IMR-90 (cell line): ENCODE measurements at regions not wholly inside any gene's neighbourhood (a gene's known extent, or its start where the extent isn't known, plus 50 kb on each side); places are given as distances from the start of the nearest gene placed in this dataset.

Experiments
- ATAC-seq: fragments of 200-7000 bp; cut with Tn5 transposase; 2 replicates; pipeline ENCODE4 v1.9.1; 2020; ENCODE audit warnings: low read depth, mild to moderate bottlenecking, moderate library complexity
- BruUV-seq: library from RNA; stranded (reverse); fragments of 400-500 nt; replicated peaks from 2 replicates; lab custom pipeline; 2021; lab: Mats Ljungman, UMichigan
- CTCF ChIA-PET: fragments of 300-600 bp; formaldehyde crosslinking; extraction: SDS; loops from one replicate; lab custom pipeline; 2021; ENCODE audit warnings: antibody characterized with exemption; lab: Yijun Ruan, JAX
- POLR2A ChIA-PET: fragments of 300-600 bp; sonication (Branson Sonifier 250); formaldehyde crosslinking; loops from one replicate; lab custom pipeline; 2022; ENCODE audit warnings: antibody characterized with exemption; ENCODE audit not compliant: unreplicated experiment; lab: Charles Lee
- DNase-seq: peaks from one replicate; pipeline ENCODE4 v3.0.0; 2013
- H2AFZ ChIP-seq: replicated peaks from 2 replicates; pipeline ENCODE3; 2013; ENCODE audit warnings: low read length, mild to moderate bottlenecking; ENCODE audit not compliant: poor library complexity
- H2AK5ac ChIP-seq: 2 replicates; pipeline ENCODE4 v1.6.1; 2013; ENCODE audit warnings: low read depth, low read length, inconsistent platforms
- H2AK9ac ChIP-seq: replicated peaks from 2 replicates; pipeline ENCODE3; 2013; ENCODE audit warnings: mild to moderate bottlenecking, low read depth, low read length, moderate library complexity; ENCODE audit not compliant: poor library complexity
- H2BK120ac ChIP-seq: 2 replicates; pipeline ENCODE4 v1.6.1; 2013; ENCODE audit warnings: low read depth, low read length, inconsistent platforms
- H2BK15ac ChIP-seq: 3 replicates; pipeline ENCODE4 v1.6.1; 2013; ENCODE audit warnings: low read depth, low read length, inconsistent platforms
- H2BK20ac ChIP-seq: 2 replicates; pipeline ENCODE4 v1.6.1; 2013; ENCODE audit warnings: low read depth, mild to moderate bottlenecking, inconsistent platforms, low read length, moderate library complexity
- H2BK5ac ChIP-seq: 2 replicates; pipeline ENCODE4 v1.6.1; 2013; ENCODE audit warnings: mild to moderate bottlenecking, low read depth, low read length, inconsistent platforms; ENCODE audit not compliant: poor library complexity, severe bottlenecking
- H3K14ac ChIP-seq: replicated peaks from 2 replicates; pipeline ENCODE4 v1.6.1; 2013; ENCODE audit warnings: low read depth, low read length, inconsistent platforms
- H3K18ac ChIP-seq: 2 replicates; pipeline ENCODE4 v1.6.1; 2013; ENCODE audit warnings: low read depth, low read length, control low read depth
- H3K23ac ChIP-seq: 2 replicates; pipeline ENCODE4 v1.6.1; 2013; ENCODE audit warnings: low read depth, low read length, inconsistent platforms
- H3K27ac ChIP-seq: 2 replicates; pipeline ENCODE4 v1.5.1; 2013; ENCODE audit warnings: mild to moderate bottlenecking, control low read depth, low read length; ENCODE audit not compliant: insufficient read depth
- H3K27me3 ChIP-seq: 2 replicates; pipeline ENCODE4 v1.6.1; 2013; ENCODE audit warnings: low read length; ENCODE audit not compliant: control insufficient read depth, insufficient read depth
- H3K36me3 ChIP-seq: 2 replicates; pipeline ENCODE4 v1.6.1; 2013; ENCODE audit warnings: low read length, mixed read lengths; ENCODE audit not compliant: control insufficient read depth, insufficient read depth
- H3K4ac ChIP-seq: 2 replicates; pipeline ENCODE4 v1.6.1; 2013; ENCODE audit warnings: low read depth, low read length, inconsistent platforms
- H3K4me1 ChIP-seq: 2 replicates; pipeline ENCODE4 v1.6.1; 2013; ENCODE audit warnings: low read length, mixed read lengths; ENCODE audit not compliant: control insufficient read depth, insufficient read depth
- H3K4me2 ChIP-seq: 2 replicates; pipeline ENCODE4 v1.6.1; 2013; ENCODE audit warnings: low read depth, mild to moderate bottlenecking, control low read depth, low read length, moderate library complexity
- H3K4me3 ChIP-seq: 2 replicates; pipeline ENCODE4 v1.5.1; 2013; ENCODE audit warnings: low read depth, mild to moderate bottlenecking, control low read depth, low read length, moderate library complexity; ENCODE audit not compliant: insufficient read depth
- H3K56ac ChIP-seq: 2 replicates; pipeline ENCODE4 v1.6.1; 2013; ENCODE audit warnings: low read length, inconsistent platforms; ENCODE audit not compliant: insufficient read depth; ENCODE audit errors: extremely low read depth
- H3K79me1 ChIP-seq, 2 experiments: 2 replicates each; pipeline ENCODE4 v1.6.1; 2013; ENCODE audit warnings: low read length in 2 of 2, inconsistent platforms in 1 of 2, low read depth in 1 of 2
- H3K9ac ChIP-seq: 2 replicates; pipeline ENCODE4 v1.6.1; 2013; ENCODE audit warnings: low read depth, low read length, control low read depth
- H3K9me1 ChIP-seq: 2 replicates; pipeline ENCODE4 v1.6.1; 2013; ENCODE audit warnings: low read length, inconsistent platforms; ENCODE audit not compliant: insufficient read depth
- H3K9me3 ChIP-seq: 2 replicates; pipeline ENCODE4 v1.6.1; 2013; ENCODE audit warnings: low read length; ENCODE audit not compliant: control insufficient read depth, insufficient read depth
- H4K20me1 ChIP-seq: 2 replicates; pipeline ENCODE4 v1.6.1; 2013; ENCODE audit warnings: low read length, inconsistent platforms; ENCODE audit not compliant: insufficient read depth
- H4K5ac ChIP-seq: 2 replicates; pipeline ENCODE4 v1.6.1; 2013; ENCODE audit warnings: mild to moderate bottlenecking, low read depth, low read length, control low read depth
- H4K8ac ChIP-seq, 2 experiments: 2 replicates each; pipeline ENCODE4 v1.6.1; 2013; ENCODE audit warnings: low read depth in 2 of 2, low read length in 2 of 2, control low read depth in 1 of 2, inconsistent platforms in 1 of 2
- H4K91ac ChIP-seq: 2 replicates; pipeline ENCODE4 v1.6.1; 2013; ENCODE audit warnings: low read depth, low read length, inconsistent platforms; ENCODE audit not compliant: insufficient read depth
- CEBPB ChIP-seq: IDR thresholded peaks from 2 replicates; pipeline ENCODE4 v1.6.1; 2012; ENCODE audit warnings: low read depth, low read length, improper control_type of control experiment
- FOS ChIP-seq: fragments of 150-350 bp; IDR thresholded peaks from 2 replicates; pipeline ENCODE4 v1.6.1; 2016; ENCODE audit warnings: low read depth, low read length
- MAFK ChIP-seq: IDR thresholded peaks from 2 replicates; pipeline ENCODE4 v1.6.1; 2012; ENCODE audit warnings: low read depth, low read length, improper control_type of control experiment
- NFE2L2 ChIP-seq: fragments of 150-350 bp; IDR thresholded peaks from 2 replicates; pipeline ENCODE4 v1.6.1; 2016; ENCODE audit warnings: low read depth, mild to moderate bottlenecking, low read length
- POLR2A ChIP-seq: IDR thresholded peaks from 2 replicates; pipeline ENCODE4 v1.6.1; 2012; ENCODE audit warnings: mild to moderate bottlenecking, low read depth, low read length
- WGBS, 2 experiments: methylation state at CpG; one replicate each; pipeline versions ENCODE4 v1.1.5 to v1.1.7; 2013; ENCODE audit warnings: missing lambda C conversion rate in 2 of 2; ENCODE audit not compliant: insufficient read length in 1 of 2; ENCODE audit errors: extremely low coverage in 2 of 2; 5-methylcytosine and 5-hydroxymethylcytosine counted together
- dilution Hi-C: fragments of 300-500 bp; cut with HindIII; formaldehyde crosslinking; loops from one replicate; pipeline ENCODE4 v1.14.3; 2018; ENCODE audit warnings: low sequenced_read_pairs; ENCODE audit not compliant: unreplicated experiment
- in situ Hi-C: fragments of 300-500 bp; cut with MboI; formaldehyde crosslinking; loops from 3 replicates; pipeline ENCODE4 v1.14.3; 2019; ENCODE audit warnings: low sequenced_read_pairs, inconsistent platforms, mixed read lengths
- intact Hi-C: fragments of 100-400 bp; cut with micrococcal nuclease; formaldehyde crosslinking; loops from 2 replicates; pipeline ENCODE4 v1.10.0; 2022

GRCh38 chr14:58746261-58746660, 108.5 kb downstream of the DACT1 start:
- in situ Hi-C loops, result no loop called here
- no peak overlapping the region for H3K9ac ChIP-seq
- H4K8ac ChIP-seq, result no peak overlapping the region
- no peak overlapping the region for H3K14ac ChIP-seq
- no peak overlapping the region for H3K23ac ChIP-seq
- H4K20me1 ChIP-seq, result peaks cover 4% of the 10 kb centered on the region; the same call in 1 of the 2 replicates
- H3K79me1 ChIP-seq, result no peaks in the 10 kb centered on the region
- no peak overlapping the region for H2BK20ac ChIP-seq
- DNase-seq, result peak; percentile 92
- H3K18ac ChIP-seq, result no peak overlapping the region
- intact Hi-C loops, result loop anchor here (5.0 kb wide), 1 partner anchor 109 kb away; the partner anchor contains the start of gene DACT1
- H3K4ac ChIP-seq, result 0 out of 2 replicates have a peak overlapping the region, but pooled peaks have one; percentile 26
- H2AK9ac ChIP-seq, result no peak overlapping the region
- CTCF ChIA-PET, result interaction anchor here (0.6 to 0.7 kb wide), 2 partner anchors 96 to 135 kb away, joined by 4 to 8 read pairs; no protein-coding TSS in a partner anchor
- no peak overlapping the region for H2AFZ ChIP-seq
- ATAC-seq, result peak; percentile 15
- no peaks in the 10 kb centered on the region for H3K36me3 ChIP-seq
- POLR2A ChIA-PET, result interaction anchor here (0.5 to 0.6 kb wide), 3 partner anchors 14 to 431 kb away, joined by 5 to 7 read pairs (median 5); no protein-coding TSS in a partner anchor
- peaks cover 5% of the 10 kb centered on the region; the same call in 1 of the 2 replicates for H3K9me1 ChIP-seq
- peaks cover 12% of the 10 kb centered on the region for H3K27me3 ChIP-seq
- H2BK120ac ChIP-seq, result peak overlapping the region; percentile 21; the same call in 1 of the 2 replicates
- no peak overlapping the region for H3K4me3 ChIP-seq
- dilution Hi-C loops, result no loop called here
- H3K9me3 ChIP-seq, result no peaks in the 10 kb centered on the region
- no peak overlapping the region for H3K27ac ChIP-seq
- no peak overlapping the region for H4K91ac ChIP-seq
- H3K56ac ChIP-seq, result no peak overlapping the region
- H2BK5ac ChIP-seq, result no peak overlapping the region
- TF ChIP-seq NFE2L2 (no peak), MAFK (no peak), POLR2A (no peak), FOS (peak; percentile 56; the same call in 1 of the 2 replicates), CEBPB (peak; percentile 55; the same call in 1 of the 2 replicates)
- H2AK5ac ChIP-seq, result no peak overlapping the region
- WGBS, 2 experiments, result no CpG with 5 or more reads among the region's 1 CpG
- BruUV-seq, result no TSS peak
- peaks cover 13% of the 10 kb centered on the region for H3K4me1 ChIP-seq
- peak overlapping the region; percentile 16; the same call in 1 of the 3 replicates for H2BK15ac ChIP-seq
- no peak overlapping the region for H4K5ac ChIP-seq
- H3K4me2 ChIP-seq, result no peak overlapping the region
